Endodermal cell (in vitro differentiated cells): ENCODE measurements at regions not wholly inside any gene's neighbourhood (a gene's known extent, or its start where the extent isn't known, plus 50 kb on each side); places are given as distances from the start of the nearest gene placed in this dataset.

Experiments used
- DNase-seq: peaks from one replicate; pipeline ENCODE4 v3.0.0-alpha.2; 2017
- H3K27ac ChIP-seq: 2 replicates; pipeline ENCODE4 v1.5.1; 2013; ENCODE audit warnings: mild to moderate bottlenecking, low read depth, low read length, moderate library complexity
- H3K27me3 ChIP-seq: 2 replicates; pipeline ENCODE4 v1.6.1; 2013; ENCODE audit warnings: mild to moderate bottlenecking, low read length, moderate library complexity; ENCODE audit not compliant: insufficient read depth, control insufficient read depth, poor library complexity, severe bottlenecking
- H3K36me3 ChIP-seq: 2 replicates; pipeline ENCODE4 v1.7.0; 2013; ENCODE audit warnings: mild to moderate bottlenecking, low read length, moderate library complexity; ENCODE audit not compliant: control insufficient read depth, insufficient read depth
- H3K4me1 ChIP-seq: one replicate; pipeline ENCODE4 v1.7.0; 2013; ENCODE audit warnings: low read length; ENCODE audit not compliant: control insufficient read depth, insufficient read depth
- H3K4me3 ChIP-seq: 2 replicates; pipeline ENCODE4 v1.5.1; 2013; ENCODE audit warnings: mild to moderate bottlenecking, low read length, moderate library complexity
- H3K9ac ChIP-seq: 2 replicates; pipeline ENCODE4 v1.6.1; 2013; ENCODE audit warnings: mild to moderate bottlenecking, low read length, moderate library complexity; ENCODE audit not compliant: poor library complexity, severe bottlenecking; ENCODE audit errors: extremely low read depth
- H3K9me3 ChIP-seq: 2 replicates; pipeline ENCODE4 v1.6.1; 2013; ENCODE audit warnings: mild to moderate bottlenecking, low read length, moderate library complexity; ENCODE audit not compliant: control insufficient read depth
- H3K27ac Mint-ChIP-seq: 2 replicates; pipeline ENCODE4 v1.8.0; 2020; ENCODE audit warnings: mixed read lengths
- H3K27me3 Mint-ChIP-seq: 2 replicates; pipeline ENCODE4 v1.8.0; 2021; ENCODE audit warnings: mild to moderate bottlenecking, mixed read lengths; ENCODE audit not compliant: insufficient read depth
- H3K36me3 Mint-ChIP-seq: 2 replicates; pipeline ENCODE4 v1.8.0; 2020; ENCODE audit warnings: low read depth, mixed read lengths
- H3K4me1 Mint-ChIP-seq: 2 replicates; pipeline ENCODE4 v1.8.0; 2020; ENCODE audit warnings: mixed read lengths
- H3K4me3 Mint-ChIP-seq: 2 replicates; pipeline ENCODE4 v1.8.0; 2020; ENCODE audit warnings: mild to moderate bottlenecking, moderate library complexity, mixed read lengths
- H3K9me3 Mint-ChIP-seq: 2 replicates; pipeline ENCODE4 v1.8.0; 2020; ENCODE audit warnings: mild to moderate bottlenecking, mixed read lengths
- CTCF ChIP-seq: fragments of 200-600 bp; sonication (generic); conservative IDR thresholded peaks from 2 replicates; pipeline ENCODE4 v1.5.0; 2021; ENCODE audit warnings: antibody characterized with exemption, mild to moderate bottlenecking
- WGBS, 2 experiments: methylation state at CpG; one replicate each; pipeline versions ENCODE4 v1.1.5 to v1.1.7; 2013; ENCODE audit warnings: missing lambda C conversion rate in 2 of 2, mixed read lengths in 1 of 2; ENCODE audit not compliant: insufficient coverage in 1 of 2, insufficient read length in 1 of 2; 5-methylcytosine and 5-hydroxymethylcytosine counted together

GRCh38 chr6:77363702-77364101 lies 99.6 kb downstream of the HTR1B start:
- no peak overlapping the region for H3K4me3 Mint-ChIP-seq
- H3K9me3 Mint-ChIP-seq = no peaks in the 10 kb centered on the region
- WGBS, 2 experiments = 96 to 100% methylated on average over 1 of the region's 1 CpG
- no peaks in the 10 kb centered on the region for H3K27me3 Mint-ChIP-seq
- no peak overlapping the region for H3K9ac ChIP-seq
- H3K27ac Mint-ChIP-seq = no peak overlapping the region
- H3K9me3 ChIP-seq = no peaks in the 10 kb centered on the region
- no peak overlapping the region for H3K27ac ChIP-seq
- TF ChIP-seq CTCF = no peak
- no peaks in the 10 kb centered on the region for H3K27me3 ChIP-seq
- no peaks in the 10 kb centered on the region for H3K4me1 ChIP-seq
- DNase-seq = no peak
- no peak overlapping the region for H3K4me3 ChIP-seq
- H3K36me3 Mint-ChIP-seq = peaks cover 12% of the 10 kb centered on the region
- peaks cover 13% of the 10 kb centered on the region for H3K4me1 Mint-ChIP-seq
- H3K36me3 ChIP-seq = no peaks in the 10 kb centered on the region

GRCh38 chr6:77362055-77362454 lies 101.2 kb downstream of the HTR1B start:
- Histone ChIP-seq H3K4me3 (no peak overlapping the region), H3K4me1 (no peaks in the 10 kb centered on the region), H3K36me3 (no peaks in the 10 kb centered on the region), H3K27ac (no peak overlapping the region), H3K9me3 (no peaks in the 10 kb centered on the region), H3K9ac (no peak overlapping the region), H3K27me3 (no peaks in the 10 kb centered on the region)
- Mint-ChIP-seq H3K36me3 (peaks cover 12% of the 10 kb centered on the region), H3K27ac (no peak overlapping the region), H3K27me3 (no peaks in the 10 kb centered on the region), H3K4me3 (no peak overlapping the region), H3K4me1 (peaks cover 2% of the 10 kb centered on the region), H3K9me3 (no peaks in the 10 kb centered on the region)
- TF ChIP-seq CTCF = no peak
- 83 to 86% methylated on average over 2 of the region's 2 CpGs for WGBS, 2 experiments
- DNase-seq = no peak

GRCh38 chr6:77361018-77361417 lies 102.3 kb downstream of the HTR1B start:
- Histone ChIP-seq H3K36me3 (no peaks in the 10 kb centered on the region), H3K4me3 (no peak overlapping the region), H3K4me1 (no peaks in the 10 kb centered on the region), H3K27ac (no peak overlapping the region), H3K9me3 (no peaks in the 10 kb centered on the region), H3K9ac (no peak overlapping the region), H3K27me3 (no peaks in the 10 kb centered on the region)
- no peaks in the 10 kb centered on the region for H3K4me1 Mint-ChIP-seq
- no peak for TF ChIP-seq CTCF
- H3K27ac Mint-ChIP-seq = no peak overlapping the region
- no peak overlapping the region for H3K4me3 Mint-ChIP-seq
- H3K9me3 Mint-ChIP-seq = no peaks in the 10 kb centered on the region
- no peaks in the 10 kb centered on the region for H3K27me3 Mint-ChIP-seq
- DNase-seq = no peak
- WGBS, 2 experiments = 83 to 100% methylated on average over 1 of the region's 1 CpG
- peaks cover 11% of the 10 kb centered on the region for H3K36me3 Mint-ChIP-seq
